B cell (primary cell): ENCODE measurements at regions not wholly inside any gene's neighbourhood (a gene's known extent, or its start where the extent isn't known, plus 50 kb on each side); places are given as distances from the start of the nearest gene placed in this dataset.

ENCODE experiments used
- EZH2 ChIP-seq: IDR thresholded peaks from 2 replicates; pipeline ENCODE4 v1.6.1; 2012; ENCODE audit warnings: borderline replicate concordance, low read depth, mild to moderate bottlenecking, moderate library complexity, low read length; ENCODE audit not compliant: insufficient read depth, poor library complexity, severe bottlenecking
- TF ChIP-seq, protein P1 (sequence below): fragments of 200-600 bp; IDR thresholded peaks from one replicate; pipeline ENCODE4 v1.8.0; 2022; ENCODE audit warnings: antibody characterized with exemption, mild to moderate bottlenecking

DNA sequence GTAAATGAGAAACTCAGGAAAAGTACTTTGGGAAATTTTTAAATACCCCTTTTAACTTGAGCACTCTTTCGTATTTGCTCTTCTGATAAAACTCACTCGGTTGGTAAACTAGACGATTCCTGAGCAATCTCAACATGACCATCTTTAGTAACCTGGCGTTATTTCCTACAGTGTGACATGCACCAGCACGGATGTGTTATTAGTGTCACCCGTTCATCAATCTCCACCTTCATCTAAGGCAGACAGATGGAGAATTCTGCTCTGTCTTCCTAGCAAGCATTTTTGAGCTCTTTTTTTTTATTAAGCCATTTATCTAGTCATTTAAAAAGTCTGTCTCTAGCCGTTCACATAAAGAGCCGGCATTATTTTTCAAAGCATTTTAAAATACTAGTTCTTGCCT is 155.2 kb downstream of the DISP1 start:
- TF ChIP-seq, protein P1, sequence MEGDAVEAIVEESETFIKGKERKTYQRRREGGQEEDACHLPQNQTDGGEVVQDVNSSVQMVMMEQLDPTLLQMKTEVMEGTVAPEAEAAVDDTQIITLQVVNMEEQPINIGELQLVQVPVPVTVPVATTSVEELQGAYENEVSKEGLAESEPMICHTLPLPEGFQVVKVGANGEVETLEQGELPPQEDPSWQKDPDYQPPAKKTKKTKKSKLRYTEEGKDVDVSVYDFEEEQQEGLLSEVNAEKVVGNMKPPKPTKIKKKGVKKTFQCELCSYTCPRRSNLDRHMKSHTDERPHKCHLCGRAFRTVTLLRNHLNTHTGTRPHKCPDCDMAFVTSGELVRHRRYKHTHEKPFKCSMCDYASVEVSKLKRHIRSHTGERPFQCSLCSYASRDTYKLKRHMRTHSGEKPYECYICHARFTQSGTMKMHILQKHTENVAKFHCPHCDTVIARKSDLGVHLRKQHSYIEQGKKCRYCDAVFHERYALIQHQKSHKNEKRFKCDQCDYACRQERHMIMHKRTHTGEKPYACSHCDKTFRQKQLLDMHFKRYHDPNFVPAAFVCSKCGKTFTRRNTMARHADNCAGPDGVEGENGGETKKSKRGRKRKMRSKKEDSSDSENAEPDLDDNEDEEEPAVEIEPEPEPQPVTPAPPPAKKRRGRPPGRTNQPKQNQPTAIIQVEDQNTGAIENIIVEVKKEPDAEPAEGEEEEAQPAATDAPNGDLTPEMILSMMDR: no peak
- TF ChIP-seq EZH2: no peak
